Glomerular visceral epithelial cell (primary cell): ENCODE measurements at regions not wholly inside any gene's neighbourhood (a gene's known extent, or its start where the extent isn't known, plus 50 kb on each side); places are given as distances from the start of the nearest gene placed in this dataset.

ENCODE experiments used
- DNase-seq: peaks from one replicate; pipeline ENCODE4 v3.0.0-alpha.2; 2016; ENCODE audit errors: extremely low spot score

DNA sequence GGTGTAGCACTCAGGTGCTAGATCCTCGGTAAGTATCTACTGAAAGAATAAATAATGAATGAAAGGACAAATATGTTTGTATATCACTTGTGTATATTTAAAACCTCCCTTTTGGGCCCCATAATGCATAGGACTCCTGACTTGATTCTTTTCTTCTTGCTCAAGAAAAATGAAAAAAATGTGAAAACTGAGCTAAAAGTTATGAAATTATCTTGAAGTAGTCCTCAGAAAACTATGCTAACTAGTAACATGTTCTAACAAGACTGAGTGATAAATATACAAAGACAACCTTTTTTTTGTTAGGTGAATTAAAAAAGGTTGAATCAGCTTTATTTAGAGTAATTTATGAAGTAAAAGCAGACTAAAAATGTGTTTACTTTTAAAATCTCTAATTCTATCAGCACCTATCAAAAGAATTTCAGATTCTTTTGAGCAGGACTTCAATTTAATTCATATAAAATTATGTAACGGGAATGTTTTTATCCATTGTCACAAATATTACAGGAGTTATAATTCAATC is 247.8 kb upstream of the JAG1 start:
- DNase-seq: no peak

DNA sequence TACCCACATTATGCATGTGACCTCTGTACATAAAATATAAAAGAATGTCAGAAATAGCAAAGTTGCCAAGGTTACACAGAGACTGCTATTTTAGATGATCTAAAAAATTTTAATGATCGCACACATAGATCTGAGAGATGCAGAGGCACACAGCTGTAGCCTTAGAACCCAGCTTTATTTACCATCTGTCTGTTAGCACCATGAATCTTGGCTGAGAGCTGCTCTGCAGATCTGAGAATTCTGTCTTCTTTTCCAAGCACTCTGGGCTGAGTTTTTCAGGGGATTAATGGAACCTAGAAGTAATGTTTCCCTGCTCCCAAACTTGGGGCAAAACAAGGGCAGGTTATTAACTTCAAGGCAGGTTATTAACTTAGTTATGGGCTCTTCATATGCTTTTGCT is 248.7 kb upstream of the JAG1 start:
- DNase-seq: no peak

- peak; percentile 94 for DNase-seq
Measured at GRCh38 chr20:10922941-10923340, 249.1 kb upstream of the JAG1 start.

GRCh38 chr20:10924644-10925201 is 250.9 kb upstream of the JAG1 start:
- peak; percentile 53 for DNase-seq

- no peak for DNase-seq
Measured at GRCh38 chr20:10925767-10926166, 252.0 kb upstream of the JAG1 start.

- peak; percentile 24 for DNase-seq
Measured at GRCh38 chr20:10927011-10927583, 253.3 kb upstream of the JAG1 start.

DNA sequence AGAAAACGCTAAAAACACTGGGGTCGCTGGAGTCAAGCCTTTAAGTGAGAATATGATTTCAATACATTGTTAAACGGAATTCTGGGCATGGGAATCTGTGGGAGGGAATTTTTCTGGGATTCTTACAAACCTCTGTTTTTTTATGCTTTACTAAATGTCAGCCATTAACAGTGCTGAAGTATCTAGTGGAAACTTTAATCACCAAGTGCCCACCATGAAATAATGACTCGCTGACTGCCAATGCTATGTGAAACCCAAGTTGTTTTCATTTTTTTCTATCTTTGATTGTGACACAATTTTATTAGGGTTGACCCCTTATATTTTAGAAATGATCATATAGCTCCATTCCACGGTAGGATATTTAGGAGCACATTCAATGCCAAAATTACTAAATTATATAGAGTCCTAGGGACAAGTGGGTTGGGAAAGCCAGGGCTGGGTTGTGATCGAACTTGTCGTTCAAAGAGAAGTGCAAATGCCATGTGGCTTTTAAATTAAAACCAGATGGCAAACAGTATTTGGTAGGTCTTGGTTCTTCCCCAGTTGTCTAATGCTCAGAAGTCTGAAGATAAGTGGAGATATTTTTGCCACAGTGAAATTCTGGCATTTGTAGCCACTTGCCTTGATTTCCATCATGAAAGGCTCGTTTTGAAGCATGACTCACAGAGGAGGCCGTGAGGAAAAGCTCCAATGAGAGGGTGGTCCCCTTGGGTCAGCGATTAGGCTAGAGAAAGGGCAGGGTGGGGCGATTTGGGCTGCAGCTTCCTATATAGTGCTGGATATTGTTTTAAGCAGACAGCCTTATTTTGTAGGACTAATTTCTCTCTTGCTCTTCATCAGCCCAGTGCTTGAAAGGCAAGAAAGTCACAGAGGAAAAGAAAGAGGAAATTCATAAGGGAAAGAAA is 254.4 kb upstream of the JAG1 start:
- peak; percentile 80 for DNase-seq

DNA sequence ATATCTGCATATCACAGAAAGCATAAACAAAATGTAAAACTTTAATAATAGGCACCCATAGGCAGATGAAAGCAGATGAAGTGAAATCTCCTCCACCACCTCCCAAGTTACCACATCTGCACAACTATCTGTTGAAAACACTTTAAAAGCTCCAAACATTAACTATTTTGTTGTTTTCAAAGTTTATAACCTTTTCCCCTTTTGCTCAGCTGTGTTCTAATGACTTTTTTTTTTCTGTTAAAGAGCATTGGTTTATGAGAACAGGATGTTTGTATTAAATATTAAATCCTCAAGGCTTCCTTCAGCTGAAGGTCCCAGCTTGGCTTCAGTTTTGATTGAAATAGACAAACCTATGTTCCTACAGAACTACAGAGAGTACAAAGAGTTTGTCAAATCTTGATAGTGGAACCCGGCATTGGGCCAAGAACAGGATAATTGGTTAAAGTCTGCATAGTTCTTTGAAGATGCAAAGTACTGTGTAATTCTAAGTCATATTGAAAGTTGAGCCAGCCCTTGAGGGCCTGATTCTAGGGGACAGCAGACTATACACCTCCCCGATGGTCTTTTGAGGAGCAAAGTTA is 255.1 kb upstream of the JAG1 start:
- no peak for DNase-seq

DNA sequence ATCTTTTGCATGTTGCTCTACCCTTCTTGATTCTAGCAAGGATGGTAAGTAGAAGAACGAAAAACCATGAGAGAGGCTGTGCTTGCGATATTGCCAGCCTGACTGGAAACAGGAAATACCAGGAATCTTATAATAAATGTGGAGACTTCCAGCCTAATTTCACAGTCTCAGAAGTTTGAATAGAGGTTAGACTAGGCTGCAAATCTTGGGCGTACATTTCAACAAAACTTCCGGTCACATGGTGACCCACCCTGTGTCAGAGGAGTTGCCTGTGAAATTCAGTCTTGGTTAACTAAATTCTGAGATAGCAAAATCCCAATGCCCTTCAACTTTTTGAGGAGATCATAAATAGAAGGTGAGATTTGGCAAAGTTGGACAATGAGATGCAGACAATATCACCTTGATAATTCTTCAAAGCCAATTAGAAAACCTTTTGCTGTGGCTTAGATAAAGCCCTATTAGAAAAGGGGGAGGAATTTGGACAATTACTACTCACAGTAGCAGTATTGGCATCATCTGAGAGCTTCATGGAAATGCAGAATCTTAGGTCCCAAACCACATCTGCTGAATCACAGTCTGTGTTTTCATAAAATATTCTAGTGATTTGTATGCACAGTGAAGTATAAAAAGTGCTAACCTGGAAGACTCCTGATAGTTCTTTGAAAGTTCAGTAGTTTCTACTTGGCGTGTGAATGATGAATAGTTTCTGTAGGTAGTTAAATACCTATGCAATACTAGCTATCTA is 262.0 kb upstream of the JAG1 start:
- no peak for DNase-seq

- no peak for DNase-seq
Measured at GRCh38 chr20:10936786-10937185, 263.0 kb upstream of the JAG1 start.

DNA sequence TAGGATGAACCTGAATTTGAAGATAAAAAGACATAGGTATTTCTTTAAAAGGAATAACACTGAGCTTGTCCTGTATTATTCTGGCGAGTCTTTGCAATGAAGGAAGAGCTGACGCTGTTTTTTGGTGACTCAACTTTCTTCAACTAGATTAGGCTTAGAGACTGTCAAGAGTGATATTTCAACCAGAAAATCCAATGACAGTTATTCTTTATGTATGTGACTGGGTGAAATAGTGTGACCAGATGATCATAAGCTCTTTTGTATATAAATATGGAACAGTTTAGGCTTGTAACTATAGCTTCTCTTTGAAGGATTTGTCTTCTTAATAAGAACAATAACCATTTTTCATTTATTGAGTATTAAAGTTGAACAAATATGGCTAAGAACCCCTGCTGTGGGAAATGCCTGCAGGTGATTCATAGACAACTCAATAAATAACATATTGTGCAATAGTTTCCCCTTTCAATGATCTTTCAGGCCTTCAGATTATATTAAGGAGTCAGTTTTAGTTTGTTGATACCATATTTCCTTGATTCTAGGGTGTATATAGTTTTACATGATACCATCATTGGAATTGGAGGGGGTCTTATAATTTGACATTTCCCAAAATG is 265.6 kb upstream of the JAG1 start:
- no peak for DNase-seq

GRCh38 chr20:10940941-10941340 is 267.1 kb upstream of the JAG1 start:
- DNase-seq: no peak

DNA sequence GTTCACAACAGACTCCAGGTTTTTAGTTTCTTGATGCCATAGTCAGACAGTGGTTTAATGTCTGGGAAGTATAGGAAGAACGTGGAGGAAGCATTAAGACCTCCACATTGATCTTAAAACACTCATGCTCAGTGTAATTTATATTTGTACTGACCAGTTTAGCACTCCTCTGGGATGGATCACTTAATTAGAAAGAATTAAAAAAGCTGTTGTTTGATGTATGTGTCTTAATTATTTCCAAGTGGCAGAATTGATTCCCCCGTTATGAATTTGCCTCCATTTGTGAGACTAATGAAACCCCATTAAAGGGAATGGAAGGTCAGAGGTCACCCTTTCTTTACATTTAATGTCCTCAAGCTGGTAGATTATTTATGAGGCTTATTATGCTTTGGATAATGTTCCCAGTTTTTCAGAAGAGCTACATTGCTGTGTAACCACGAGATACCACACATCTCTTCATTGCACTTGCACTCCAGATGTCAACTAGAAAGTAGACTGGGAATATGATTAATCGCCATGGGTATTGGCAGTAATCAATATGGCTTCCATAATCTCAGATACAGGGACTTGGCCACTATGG is 270.0 kb upstream of the JAG1 start:
- no peak for DNase-seq

GRCh38 chr20:10946124-10946880 is 272.5 kb upstream of the JAG1 start:
- no peak for DNase-seq

GRCh38 chr20:10947726-10948125 is 273.9 kb upstream of the JAG1 start:
- no peak for DNase-seq

DNA sequence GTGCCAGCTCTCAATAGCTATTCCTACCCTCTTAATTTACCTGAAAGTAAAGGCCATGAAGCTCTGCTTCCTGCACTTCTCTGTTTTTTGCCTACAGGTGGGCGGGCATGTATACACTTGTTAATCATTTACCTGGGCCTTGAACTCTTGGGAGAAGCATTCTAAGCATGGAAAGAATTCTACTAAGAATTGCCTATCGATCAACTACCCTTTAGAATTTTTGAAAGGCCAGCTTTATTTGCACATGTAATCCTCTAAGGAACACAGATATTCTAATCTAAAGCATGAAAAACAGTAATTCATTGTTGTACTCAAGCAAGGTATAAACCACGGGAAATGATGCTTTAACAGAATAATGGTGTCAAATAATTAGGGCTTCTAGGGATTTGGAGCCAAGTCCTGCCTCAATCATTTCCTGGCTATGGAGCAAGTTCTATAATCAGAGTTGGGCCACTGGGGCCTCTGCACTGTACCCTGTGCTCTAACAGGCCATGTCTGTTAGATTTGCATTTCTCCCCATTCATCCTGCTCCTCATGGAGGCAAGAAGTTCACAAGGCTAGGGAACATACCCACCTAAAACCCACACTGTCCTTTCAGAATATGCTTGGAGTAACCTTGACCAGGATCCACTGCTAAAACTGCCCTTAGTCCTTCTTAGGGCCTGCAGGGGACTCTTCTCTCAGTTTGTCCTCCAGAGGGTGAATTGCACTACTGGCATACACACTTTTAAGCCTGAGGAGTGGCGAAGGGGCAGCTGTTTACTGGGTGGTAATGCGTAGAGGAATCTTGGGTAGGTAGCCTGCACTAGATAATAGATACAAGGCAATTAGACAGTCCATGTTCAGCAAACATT is 276.4 kb upstream of the JAG1 start:
- DNase-seq: no peak

DNA sequence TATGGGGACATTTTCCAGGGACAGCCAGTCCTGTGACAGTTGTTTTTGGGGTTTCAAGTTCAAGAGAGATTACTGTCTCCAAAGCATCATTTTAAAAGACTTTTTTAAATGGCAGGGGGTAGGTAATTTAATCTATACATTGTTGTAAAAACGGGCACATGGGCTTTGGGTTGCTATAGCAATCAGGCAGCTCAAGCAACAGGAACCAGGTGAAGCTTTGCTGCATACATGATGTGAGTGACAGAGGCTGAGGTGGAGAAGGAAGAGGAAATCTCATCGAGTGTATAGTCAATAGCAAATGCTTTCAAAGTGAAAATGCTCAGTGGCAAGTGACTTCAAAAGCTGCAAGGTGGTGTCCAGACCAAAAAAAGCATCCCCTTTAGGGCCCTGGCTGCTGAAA is 277.4 kb upstream of the JAG1 start:
- DNase-seq: no peak

- DNase-seq: no peak
Measured at GRCh38 chr20:10951904-10952303, 278.1 kb upstream of the JAG1 start.

DNA sequence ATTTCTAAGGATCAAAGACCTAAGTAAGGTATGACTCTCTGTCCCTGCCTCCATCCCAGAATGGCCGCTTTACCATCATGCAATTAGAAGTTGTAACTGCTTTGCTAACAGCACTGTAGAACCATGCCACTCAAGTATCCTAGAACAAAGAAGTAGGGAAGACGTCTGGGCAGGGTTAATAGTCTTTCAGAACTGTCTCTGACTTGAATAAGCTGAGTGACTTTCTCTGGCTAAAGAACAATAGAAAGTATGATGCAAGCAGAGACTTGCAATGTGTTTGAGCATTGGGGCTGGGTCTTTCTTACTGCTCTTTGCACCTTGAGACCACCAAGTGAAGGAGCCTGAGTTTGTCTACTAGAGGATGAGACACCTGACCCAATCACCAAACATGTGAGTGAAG is 279.6 kb upstream of the JAG1 start:
- DNase-seq: no peak
